Neural progenitor cell (in vitro differentiated cells): ENCODE measurements at regions not wholly inside any gene's neighbourhood (a gene's known extent, or its start where the extent isn't known, plus 50 kb on each side); places are given as distances from the start of the nearest gene placed in this dataset.

ENCODE experiments used
- CTCF ChIP-seq: fragments of 200-600 bp; sonication (generic); IDR thresholded peaks from 2 replicates; pipeline ENCODE4 v1.5.1; 2017; ENCODE audit warnings: antibody characterized with exemption, mild to moderate bottlenecking
- EZH2 ChIP-seq: fragments of 200-600 bp; sonication (generic); IDR thresholded peaks from 2 replicates; pipeline ENCODE4 v1.6.1; 2017; ENCODE audit warnings: antibody characterized with exemption, mild to moderate bottlenecking, moderate library complexity

- no peak for TF ChIP-seq CTCF
- TF ChIP-seq EZH2: no peak
Measured at GRCh38 chr2:79292239-79292957, 132.8 kb upstream of the REG3A start.
